HUES6 (cell line): ENCODE measurements at regions not wholly inside any gene's neighbourhood (a gene's known extent, or its start where the extent isn't known, plus 50 kb on each side); places are given as distances from the start of the nearest gene placed in this dataset.

Source experiments
- H3K27ac ChIP-seq: 2 replicates; pipeline ENCODE4 v1.7.0; 2013; ENCODE audit warnings: low read depth, mild to moderate bottlenecking, low read length, inconsistent platforms
- H3K27me3 ChIP-seq: 2 replicates; pipeline ENCODE4 v1.6.1; 2013; ENCODE audit warnings: low read length; ENCODE audit not compliant: control insufficient read depth, insufficient read depth
- H3K36me3 ChIP-seq: 2 replicates; pipeline ENCODE4 v1.6.1; 2013; ENCODE audit warnings: low read length; ENCODE audit not compliant: control insufficient read depth, insufficient read depth
- H3K4me1 ChIP-seq: 2 replicates; pipeline ENCODE4 v1.6.1; 2013; ENCODE audit warnings: low read length; ENCODE audit not compliant: control insufficient read depth, insufficient read depth
- H3K4me3 ChIP-seq: 2 replicates; pipeline ENCODE4 v1.5.1; 2013; ENCODE audit warnings: low read depth, low read length
- H3K9ac ChIP-seq: one replicate; pipeline ENCODE4 v1.6.1; 2013; ENCODE audit warnings: mild to moderate bottlenecking, low read length
- H3K9me3 ChIP-seq: 2 replicates; pipeline ENCODE4 v1.6.1; 2013; ENCODE audit warnings: low read depth, low read length; ENCODE audit not compliant: control insufficient read depth, insufficient read depth

DNA sequence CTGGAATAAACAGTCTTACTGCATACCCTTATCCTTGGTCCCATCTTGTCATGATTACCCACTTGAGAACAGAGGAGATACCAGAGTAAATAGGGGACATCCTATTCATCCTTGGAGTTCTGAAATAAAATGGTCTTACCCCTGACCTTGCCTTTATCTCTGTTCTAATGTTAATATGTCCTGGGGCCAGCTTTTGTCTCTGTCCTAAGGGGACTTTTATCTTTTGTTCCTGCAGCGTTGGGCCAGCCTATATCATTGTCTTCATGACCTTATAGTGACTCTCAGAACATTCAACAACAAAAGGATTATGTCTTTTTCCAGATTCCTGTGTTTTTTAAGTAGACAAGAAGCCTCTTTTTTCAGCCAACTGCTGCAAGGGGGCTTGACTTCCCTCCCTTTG lies 1057.5 kb downstream of the LRFN5 start:
- no peak overlapping the region for H3K4me3 ChIP-seq
- H3K4me1 ChIP-seq = peaks cover 7% of the 10 kb centered on the region
- no peak overlapping the region for H3K9ac ChIP-seq
- H3K27ac ChIP-seq = no peak overlapping the region
- no peaks in the 10 kb centered on the region for H3K9me3 ChIP-seq
- H3K36me3 ChIP-seq = no peaks in the 10 kb centered on the region
- H3K27me3 ChIP-seq = peaks cover 4% of the 10 kb centered on the region; the same call in 1 of the 2 replicates

DNA sequence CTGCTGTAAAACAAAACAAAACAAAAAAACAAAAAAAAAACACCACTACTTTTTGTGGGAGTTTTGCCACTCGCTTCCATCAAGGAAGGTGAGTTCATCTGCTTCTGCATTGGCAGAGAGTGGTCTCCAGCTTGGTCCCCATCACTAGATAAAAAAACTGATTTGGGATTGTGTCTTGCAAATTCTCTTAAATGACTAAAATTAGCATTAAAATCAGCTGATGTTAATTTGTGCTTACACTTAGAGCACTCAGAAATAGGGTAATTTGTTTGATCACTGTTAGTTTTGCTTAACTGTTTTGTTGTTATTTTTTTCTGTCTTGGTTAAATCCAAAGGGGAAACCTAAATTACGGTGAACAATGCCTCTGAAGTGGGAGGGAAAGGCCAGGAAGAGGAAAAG lies 1048.0 kb downstream of the LRFN5 start:
- peak overlapping the region; percentile 13; the same call in 1 of the 2 replicates for H3K4me3 ChIP-seq
- H3K27me3 ChIP-seq = peaks cover 65% of the 10 kb centered on the region
- H3K36me3 ChIP-seq = no peaks in the 10 kb centered on the region
- no peaks in the 10 kb centered on the region for H3K9me3 ChIP-seq
- H3K4me1 ChIP-seq = peaks cover 26% of the 10 kb centered on the region
- no peak overlapping the region for H3K27ac ChIP-seq
- no peak overlapping the region for H3K9ac ChIP-seq

DNA sequence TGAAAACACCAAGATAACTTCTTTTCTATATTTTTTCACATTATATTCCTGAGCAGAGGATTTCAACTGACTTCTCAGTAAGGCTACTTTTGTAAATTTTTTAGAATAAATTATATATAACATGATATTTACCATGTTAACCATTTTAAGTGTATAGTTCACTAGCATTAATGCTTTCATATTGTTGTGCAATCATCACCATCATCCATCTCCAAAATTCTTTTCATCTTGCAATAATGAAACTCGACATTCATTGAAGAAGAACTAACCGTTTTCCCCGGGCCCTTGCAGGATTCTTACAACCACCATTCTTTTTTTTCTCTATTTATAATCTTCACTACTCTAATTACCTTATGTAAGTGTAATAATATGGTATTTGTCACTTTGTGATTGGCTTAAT lies 1036.1 kb downstream of the LRFN5 start:
- Histone ChIP-seq H3K36me3 (no peaks in the 10 kb centered on the region), H3K4me1 (no peaks in the 10 kb centered on the region), H3K9ac (no peak overlapping the region), H3K27me3 (no peaks in the 10 kb centered on the region), H3K4me3 (no peak overlapping the region), H3K9me3 (no peaks in the 10 kb centered on the region), H3K27ac (no peak overlapping the region)

DNA sequence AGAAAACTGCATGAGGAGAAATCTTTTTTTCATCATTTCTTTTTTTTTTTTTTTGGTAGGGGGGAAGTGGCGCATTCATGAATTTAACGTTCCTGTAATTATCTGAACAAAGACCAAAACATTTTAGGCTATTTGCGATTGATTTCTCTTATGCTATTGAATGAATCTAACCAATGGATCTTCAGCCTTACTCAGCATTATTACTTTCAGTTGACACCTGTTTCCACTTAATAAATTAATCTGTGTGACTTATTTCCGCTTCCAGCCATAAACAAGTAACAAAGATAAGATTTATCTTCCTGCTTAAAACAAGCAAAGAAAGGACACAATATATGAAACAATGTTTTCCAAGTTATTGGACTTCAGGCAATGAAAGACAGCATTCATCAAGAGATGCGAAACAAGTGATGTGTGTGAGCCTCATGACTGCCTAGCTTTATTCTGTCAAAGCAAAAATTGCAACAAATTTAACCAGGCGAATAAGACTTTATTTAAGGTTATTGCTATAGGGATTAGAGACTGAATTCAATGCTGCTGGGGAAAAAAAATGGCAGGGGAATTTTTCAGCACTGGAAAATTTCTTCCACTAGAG lies 1026.9 kb downstream of the LRFN5 start:
- no peak overlapping the region for H3K9ac ChIP-seq
- no peak overlapping the region for H3K27ac ChIP-seq
- no peaks in the 10 kb centered on the region for H3K27me3 ChIP-seq
- H3K4me1 ChIP-seq = no peaks in the 10 kb centered on the region
- no peaks in the 10 kb centered on the region for H3K36me3 ChIP-seq
- no peak overlapping the region for H3K4me3 ChIP-seq
- no peaks in the 10 kb centered on the region for H3K9me3 ChIP-seq

DNA sequence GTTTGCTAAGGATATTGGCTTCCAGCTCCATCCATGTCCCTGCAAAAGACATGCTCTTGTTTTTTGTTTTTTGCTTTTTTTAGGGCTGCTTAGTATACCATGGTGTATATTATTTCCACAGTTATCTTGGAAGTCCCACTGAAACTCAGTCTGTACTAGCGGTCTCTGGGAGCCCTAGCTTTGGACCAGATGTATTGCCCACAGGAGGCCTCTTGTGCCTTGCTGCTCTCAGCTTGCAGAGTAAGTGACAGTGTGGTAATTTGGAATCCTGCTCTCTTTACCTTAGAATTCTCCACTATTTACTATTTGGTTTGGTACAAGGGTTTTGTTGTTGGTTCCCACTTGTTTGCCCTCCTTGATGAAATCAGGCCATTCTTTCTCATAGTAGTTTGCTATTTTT lies 1022.9 kb downstream of the LRFN5 start:
- H3K9me3 ChIP-seq = no peaks in the 10 kb centered on the region
- H3K27ac ChIP-seq = no peak overlapping the region
- H3K9ac ChIP-seq = no peak overlapping the region
- no peak overlapping the region for H3K4me3 ChIP-seq
- H3K4me1 ChIP-seq = peaks cover 5% of the 10 kb centered on the region; the same call in 1 of the 2 replicates
- no peaks in the 10 kb centered on the region for H3K36me3 ChIP-seq
- peaks cover 11% of the 10 kb centered on the region for H3K27me3 ChIP-seq

DNA sequence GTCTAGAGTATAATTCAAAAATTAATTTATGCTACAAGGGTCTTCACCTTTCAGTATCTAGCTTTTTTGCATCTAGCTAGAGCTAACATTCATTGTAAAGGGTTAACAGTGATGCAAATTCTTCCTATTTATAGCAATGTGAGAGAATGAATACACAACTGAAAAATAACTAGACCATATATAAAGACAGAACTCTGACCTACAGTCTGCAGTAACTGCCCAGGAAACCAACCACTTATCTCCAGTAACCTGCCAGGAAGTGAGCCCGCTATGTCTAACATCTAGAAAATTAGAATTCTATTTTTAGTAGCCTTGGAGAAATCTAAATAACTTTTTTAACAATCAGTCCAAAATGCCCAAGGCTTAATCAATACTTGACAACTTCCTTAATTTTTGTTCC lies 1021.9 kb downstream of the LRFN5 start:
- Histone ChIP-seq H3K9me3 (no peaks in the 10 kb centered on the region), H3K36me3 (no peaks in the 10 kb centered on the region), H3K27me3 (peaks cover 11% of the 10 kb centered on the region), H3K27ac (no peak overlapping the region), H3K4me3 (no peak overlapping the region), H3K4me1 (peaks cover 5% of the 10 kb centered on the region; the same call in 1 of the 2 replicates), H3K9ac (no peak overlapping the region)

DNA sequence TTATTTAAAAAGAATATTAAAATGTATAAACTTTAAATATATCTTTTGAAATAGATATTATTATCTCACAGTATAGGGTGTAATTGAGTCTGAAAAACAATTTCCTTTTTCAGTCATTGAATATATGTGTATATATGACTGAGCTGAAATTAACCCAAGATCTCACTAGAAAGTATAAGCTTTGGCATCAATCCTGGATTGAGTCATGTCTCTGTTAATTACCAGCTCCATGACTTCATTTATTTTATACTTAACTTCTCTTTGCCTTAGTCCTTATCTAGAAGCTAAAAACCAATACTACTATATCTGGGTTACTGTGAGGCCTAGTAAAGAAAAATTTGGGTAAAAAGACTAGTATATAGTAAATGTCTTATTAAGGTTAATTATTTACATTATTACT lies 1020.3 kb downstream of the LRFN5 start:
- Histone ChIP-seq H3K4me1 (peaks cover 5% of the 10 kb centered on the region; the same call in 1 of the 2 replicates), H3K9ac (no peak overlapping the region), H3K27me3 (peaks cover 11% of the 10 kb centered on the region)

DNA sequence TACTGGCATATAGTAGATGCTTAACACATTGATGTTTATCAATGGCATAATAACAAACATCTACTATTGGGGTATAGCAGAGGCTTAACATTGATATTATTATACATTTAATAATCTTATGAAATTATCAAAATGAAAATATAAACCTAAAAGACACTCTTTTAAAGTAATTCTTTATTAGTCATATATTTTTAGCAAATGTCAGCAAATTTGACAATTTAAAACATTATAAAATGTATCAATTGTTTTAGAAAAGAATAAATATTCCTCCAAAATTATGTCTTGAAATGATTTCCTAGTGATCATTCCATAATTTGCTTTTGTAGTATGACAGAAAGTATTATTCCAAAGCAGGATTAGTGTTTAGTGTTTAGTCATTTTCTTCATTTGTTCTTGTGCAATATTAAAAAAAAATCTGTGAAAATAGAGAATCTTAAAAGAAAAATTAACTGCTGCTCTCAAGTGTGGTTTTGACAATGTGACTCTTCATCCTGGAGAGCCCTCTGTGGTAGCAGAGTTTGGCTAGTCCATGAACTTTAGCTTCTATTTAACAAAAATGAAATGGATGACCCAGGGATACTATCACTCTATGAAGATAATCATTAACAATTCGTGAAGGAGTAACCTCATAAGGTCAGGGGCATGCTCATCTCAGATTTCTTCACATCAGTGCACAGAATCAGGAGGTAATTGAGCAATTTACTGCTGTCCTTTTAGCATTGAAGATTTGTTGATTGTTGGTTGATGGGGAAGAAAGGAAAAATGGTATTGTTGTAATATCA lies 1018.5 kb downstream of the LRFN5 start:
- Histone ChIP-seq H3K9me3 (no peaks in the 10 kb centered on the region), H3K27me3 (peaks cover 11% of the 10 kb centered on the region), H3K36me3 (no peaks in the 10 kb centered on the region), H3K9ac (no peak overlapping the region), H3K4me3 (no peak overlapping the region), H3K4me1 (peaks cover 5% of the 10 kb centered on the region; the same call in 1 of the 2 replicates), H3K27ac (no peak overlapping the region)

More for the DNA sequence above, 1020.3 kb downstream of the LRFN5 start:
- Histone ChIP-seq H3K36me3 (no peaks in the 10 kb centered on the region), H3K4me3 (no peak overlapping the region), H3K27ac (no peak overlapping the region), H3K9me3 (no peaks in the 10 kb centered on the region)

DNA sequence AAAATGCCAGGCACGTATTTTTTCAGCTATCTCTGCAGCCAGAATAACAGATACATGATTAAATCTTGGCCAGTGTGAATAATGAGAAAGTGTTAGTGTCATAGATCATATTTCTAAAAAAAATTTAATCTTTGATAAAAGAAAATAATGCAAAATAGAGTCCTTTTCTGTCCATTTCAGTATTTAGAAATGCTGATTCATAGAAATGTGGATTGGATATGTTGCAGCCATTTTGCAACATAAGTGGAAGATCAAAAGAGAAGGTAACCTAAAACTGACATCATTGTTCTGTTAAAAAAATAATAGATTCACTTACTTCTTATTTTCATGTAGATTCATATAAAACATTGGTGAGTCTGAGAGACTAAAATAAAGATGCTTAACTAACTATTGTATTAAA lies 1010.3 kb downstream of the LRFN5 start:
- no peaks in the 10 kb centered on the region for H3K36me3 ChIP-seq
- H3K9ac ChIP-seq = no peak overlapping the region
- no peaks in the 10 kb centered on the region for H3K9me3 ChIP-seq
- no peak overlapping the region for H3K4me3 ChIP-seq
- H3K27ac ChIP-seq = no peak overlapping the region
- no peaks in the 10 kb centered on the region for H3K27me3 ChIP-seq
- no peaks in the 10 kb centered on the region for H3K4me1 ChIP-seq

DNA sequence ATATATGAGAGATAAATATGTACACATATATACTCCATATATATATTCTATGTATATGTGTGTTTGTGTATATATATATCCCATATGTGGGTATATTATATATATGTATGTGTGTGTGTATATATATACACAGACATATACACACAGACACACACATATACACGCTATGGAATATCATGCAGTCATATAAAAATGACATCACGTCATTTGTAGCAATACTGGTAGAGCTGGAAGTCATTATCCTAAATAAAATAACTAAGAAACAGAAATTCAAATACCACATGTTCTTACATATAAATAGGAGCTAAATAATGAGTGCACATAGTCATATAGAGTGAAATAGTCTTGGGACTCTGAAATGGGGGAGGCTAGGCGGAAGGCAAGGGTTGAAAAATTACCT lies 1000.2 kb downstream of the LRFN5 start:
- Histone ChIP-seq H3K4me3 (no peak overlapping the region), H3K36me3 (no peaks in the 10 kb centered on the region), H3K4me1 (no peaks in the 10 kb centered on the region), H3K27ac (no peak overlapping the region), H3K9ac (no peak overlapping the region), H3K27me3 (no peaks in the 10 kb centered on the region), H3K9me3 (no peaks in the 10 kb centered on the region)

DNA sequence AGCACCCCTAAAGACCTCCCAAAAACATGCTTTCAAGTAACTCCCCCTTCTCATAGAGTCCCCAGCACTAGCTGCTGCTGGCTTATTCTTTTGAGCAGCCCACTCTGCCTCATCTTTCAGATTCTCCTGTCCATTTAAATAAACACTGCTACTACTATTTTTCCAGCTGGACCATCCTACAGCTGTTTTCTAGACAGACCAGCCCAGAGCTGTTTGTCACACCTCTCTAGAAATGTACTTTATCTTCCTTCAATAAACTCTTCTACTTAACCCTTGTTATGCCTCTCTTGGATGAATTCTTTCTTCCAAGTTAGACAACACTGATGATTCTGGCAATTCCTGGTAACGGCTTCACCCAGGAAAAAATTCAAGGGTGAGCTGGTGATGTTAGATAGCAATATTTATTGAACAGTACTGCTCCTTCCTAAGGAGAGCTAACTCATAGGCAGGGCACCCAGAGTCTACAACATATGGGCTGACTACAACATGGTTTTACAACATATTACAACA lies 995.7 kb downstream of the LRFN5 start:
- Histone ChIP-seq H3K9ac (no peak overlapping the region), H3K4me1 (no peaks in the 10 kb centered on the region), H3K4me3 (no peak overlapping the region), H3K27me3 (no peaks in the 10 kb centered on the region), H3K36me3 (no peaks in the 10 kb centered on the region), H3K9me3 (no peaks in the 10 kb centered on the region), H3K27ac (no peak overlapping the region)
